HCT116 (cell line): ENCODE measurements at regions not wholly inside any gene's neighbourhood (a gene's known extent, or its start where the extent isn't known, plus 50 kb on each side); places are given as distances from the start of the nearest gene placed in this dataset.

ENCODE experiments used
- ATAC-seq: fragments of 200-7000 bp; cut with Tn5 transposase; 2 replicates; pipeline ENCODE4 v1.9.1; 2020; ENCODE audit warnings: mild to moderate bottlenecking, moderate library complexity
- BruUV-seq: library from RNA; stranded (reverse); fragments of 400-500 nt; replicated peaks from 2 replicates; lab custom pipeline; 2021; lab: Mats Ljungman, UMichigan
- CTCF ChIA-PET: fragments of 300-600 bp; sonication (Branson Sonifier 250); formaldehyde crosslinking; loops from one replicate; lab custom pipeline; 2021; ENCODE audit warnings: antibody characterized with exemption; lab: Charles Lee
- POLR2A ChIA-PET: fragments of 300-600, 350-600 bp; sonication (Branson Sonifier 250); formaldehyde crosslinking; loops from one replicate; lab custom pipeline; 2021; ENCODE audit warnings: antibody characterized with exemption; lab: Charles Lee
- RAD21 ChIA-PET, 2 experiments: fragments of 300-600 bp; sonication (Branson Sonifier 250); formaldehyde crosslinking; loops; one replicate each; lab custom pipeline; 2023; ENCODE audit warnings: low total read pairs in 2 of 2; ENCODE audit not compliant: uncharacterized antibody in 2 of 2, unreplicated experiment in 2 of 2, low non-redundant PET in 1 of 2; lab: Charles Lee
- DNase-seq: peaks from one replicate; pipeline ENCODE4 v3.0.0-alpha.2; 2010; ENCODE audit warnings: low read depth, low spot score
- H2AFZ ChIP-seq: fragments of 200-600 bp; shearing (Covaris generic), sonication (generic); 2 replicates; pipeline ENCODE4 v1.6.1; 2017; ENCODE audit warnings: low read depth, mixed run types, mixed read lengths, antibody characterized with exemption, low read length; ENCODE audit not compliant: poor library complexity, severe bottlenecking
- H3K27ac ChIP-seq: 2 replicates; pipeline ENCODE4 v1.5.1; 2012; ENCODE audit warnings: low read depth, low read length
- H3K27me3 ChIP-seq: fragments of 200-600 bp; sonication (generic); 2 replicates; pipeline ENCODE4 v1.6.1; 2016; ENCODE audit warnings: mixed run types, low read length, mixed read lengths; ENCODE audit not compliant: insufficient read depth
- H3K36me3 ChIP-seq, 2 experiments: fragments of 200-500 bp in 1 of 2; fragments of 200-600 bp in 1 of 2; sonication (Bioruptor generic) in 1 of 2; sonication (generic) in 1 of 2; 2 replicates each; pipeline versions ENCODE4 v1.5.1 to v1.6.1; 2014 to 2016; ENCODE audit warnings: low read length in 2 of 2, inconsistent platforms in 1 of 2, mixed read lengths in 1 of 2, mixed run types in 1 of 2; ENCODE audit not compliant: insufficient read depth in 2 of 2, control insufficient read depth in 1 of 2
- H3K4me1 ChIP-seq, 2 experiments: fragments of 200-600 bp in 1 of 2; sonication (generic) in 1 of 2; 2 replicates each; pipeline versions ENCODE4 v1.5.1 to v1.6.1; 2012 to 2017; ENCODE audit warnings: low read length in 2 of 2, inconsistent platforms in 1 of 2, mild to moderate bottlenecking in 1 of 2, mixed read lengths in 1 of 2, mixed run types in 1 of 2, moderate library complexity in 1 of 2; ENCODE audit not compliant: insufficient read depth in 2 of 2, control insufficient read depth in 1 of 2
- H3K4me2 ChIP-seq: fragments of 200-600 bp; sonication (generic); 2 replicates; pipeline ENCODE4 v1.6.1; 2017; ENCODE audit warnings: mixed run types, low read length, mixed read lengths
- H3K4me3 ChIP-seq, 2 experiments: fragments of 200-600 bp in 1 of 2; sonication (generic) in 1 of 2; replicated peaks in 1 of 2; 2 replicates each; pipeline ENCODE4 v1.5.1; 2011 to 2016; ENCODE audit warnings: low read length in 2 of 2, control low read depth in 1 of 2, low read depth in 1 of 2, mild to moderate bottlenecking in 1 of 2, mixed read lengths in 1 of 2, mixed run types in 1 of 2
- H3K79me2 ChIP-seq: fragments of 200-600 bp; sonication (generic); 2 replicates; pipeline ENCODE4 v1.6.1; 2017; ENCODE audit warnings: mild to moderate bottlenecking, mixed run types, low read length, moderate library complexity, mixed read lengths; ENCODE audit not compliant: insufficient read depth
- H3K9ac ChIP-seq: fragments of 200-600 bp; sonication (generic); 2 replicates; pipeline ENCODE4 v1.6.1; 2016; ENCODE audit warnings: low read length, mixed read lengths
- H3K9me2 ChIP-seq: fragments of 200-600 bp; sonication (generic), shearing (Covaris generic); 2 replicates; pipeline ENCODE4 v1.6.1; 2017; ENCODE audit warnings: mixed run types, mild to moderate bottlenecking, moderate library complexity; ENCODE audit not compliant: insufficient read depth
- H3K9me3 ChIP-seq, 2 experiments: fragments of 200-500 bp in 1 of 2; fragments of 200-600 bp in 1 of 2; sonication (Bioruptor generic) in 1 of 2; sonication (generic) in 1 of 2; 2 replicates each; pipeline ENCODE4 v1.6.1; 2014 to 2017; ENCODE audit warnings: low read length in 2 of 2, mixed read lengths in 2 of 2, inconsistent platforms in 1 of 2, low read depth in 1 of 2, mild to moderate bottlenecking in 1 of 2, mixed run types in 1 of 2, moderate library complexity in 1 of 2; ENCODE audit not compliant: control insufficient read depth in 1 of 2, insufficient read depth in 1 of 2
- H4K20me1 ChIP-seq: fragments of 200-600 bp; sonication (generic), shearing (Covaris generic); 2 replicates; pipeline ENCODE4 v1.6.1; 2017; ENCODE audit warnings: mixed run types, mild to moderate bottlenecking, moderate library complexity; ENCODE audit not compliant: insufficient read depth
- FOSL1 ChIP-seq: IDR thresholded peaks from 2 replicates; pipeline ENCODE4 v1.6.1; 2012; ENCODE audit warnings: low read depth
- POLR2AphosphoS5 ChIP-seq: IDR thresholded peaks from 2 replicates; pipeline ENCODE4 v1.6.1; 2011; ENCODE audit warnings: mild to moderate bottlenecking, low read depth, low read length, moderate library complexity
- ZBTB33 ChIP-seq: IDR thresholded peaks from 2 replicates; pipeline ENCODE4 v1.6.1; 2011; ENCODE audit warnings: mild to moderate bottlenecking, low read length, moderate library complexity; ENCODE audit not compliant: insufficient replicate concordance; ENCODE audit errors: extremely low read depth
- ZFX ChIP-seq: fragments of 450-650 bp; IDR thresholded peaks from 2 replicates; pipeline ENCODE4 v1.6.1; 2017
- ZNF274 ChIP-seq: fragments of 200-500 bp; sonication (Bioruptor generic); IDR thresholded peaks from 2 replicates; pipeline ENCODE4 v1.6.1; 2014; ENCODE audit warnings: mild to moderate bottlenecking, low read depth, low read length, inconsistent platforms
- intact Hi-C: fragments of 100-400 bp; cut with micrococcal nuclease; formaldehyde crosslinking; loops from 2 replicates; pipeline ENCODE4 v1.10.0; 2022
- TF ChIP-seq, protein P1 (sequence below), 3 experiments: fragments of 200-600 bp in 1 of 3; sonication (generic) in 1 of 3; IDR thresholded peaks in 2 of 3; conservative IDR thresholded peaks in 1 of 3; 2 replicates each; pipeline ENCODE4 v1.5.1; 2012 to 2017; ENCODE audit warnings: low read depth in 2 of 3, low read length in 2 of 3, antibody characterized with exemption in 1 of 3, borderline replicate concordance in 1 of 3, control low read depth in 1 of 3, mild to moderate bottlenecking in 1 of 3, mixed read lengths in 1 of 3, mixed run types in 1 of 3, moderate library complexity in 1 of 3; ENCODE audit not compliant: insufficient read depth in 1 of 3

- Histone ChIP-seq H3K9me2 (no peaks in the 10 kb centered on the region), H3K4me1 (no peaks in the 10 kb centered on the region), H3K27me3 (no peaks in the 10 kb centered on the region), H3K36me3 (no peaks in the 10 kb centered on the region), H3K9ac (no peak overlapping the region), H3K4me2 (no peak overlapping the region), H3K79me2 (no peaks in the 10 kb centered on the region), H3K9me3 (no peaks in the 10 kb centered on the region), H2AFZ (no peak overlapping the region), H3K4me3 (no peak overlapping the region), H3K27ac (no peak overlapping the region), H4K20me1 (no peaks in the 10 kb centered on the region)
- ChIA-PET POLR2A (no interaction called here), CTCF (no interaction called here), RAD21 (no interaction called here)
- intact Hi-C loops = no loop called here
- ATAC-seq (no peak), DNase-seq (no peak)
- TF ChIP-seq, protein P1, sequence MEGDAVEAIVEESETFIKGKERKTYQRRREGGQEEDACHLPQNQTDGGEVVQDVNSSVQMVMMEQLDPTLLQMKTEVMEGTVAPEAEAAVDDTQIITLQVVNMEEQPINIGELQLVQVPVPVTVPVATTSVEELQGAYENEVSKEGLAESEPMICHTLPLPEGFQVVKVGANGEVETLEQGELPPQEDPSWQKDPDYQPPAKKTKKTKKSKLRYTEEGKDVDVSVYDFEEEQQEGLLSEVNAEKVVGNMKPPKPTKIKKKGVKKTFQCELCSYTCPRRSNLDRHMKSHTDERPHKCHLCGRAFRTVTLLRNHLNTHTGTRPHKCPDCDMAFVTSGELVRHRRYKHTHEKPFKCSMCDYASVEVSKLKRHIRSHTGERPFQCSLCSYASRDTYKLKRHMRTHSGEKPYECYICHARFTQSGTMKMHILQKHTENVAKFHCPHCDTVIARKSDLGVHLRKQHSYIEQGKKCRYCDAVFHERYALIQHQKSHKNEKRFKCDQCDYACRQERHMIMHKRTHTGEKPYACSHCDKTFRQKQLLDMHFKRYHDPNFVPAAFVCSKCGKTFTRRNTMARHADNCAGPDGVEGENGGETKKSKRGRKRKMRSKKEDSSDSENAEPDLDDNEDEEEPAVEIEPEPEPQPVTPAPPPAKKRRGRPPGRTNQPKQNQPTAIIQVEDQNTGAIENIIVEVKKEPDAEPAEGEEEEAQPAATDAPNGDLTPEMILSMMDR (IDR thresholded peaks at IDR 0.05 in 2 of 3, conservative IDR thresholded peaks at IDR 0.05 in 1 of 3; ENCODE audit: borderline replicate concordance in 1 of 3, insufficient read depth in 1 of 3, low read depth in 2 of 3, low read length in 2 of 3) = no peak
- TF ChIP-seq ZFX (no peak), POLR2AphosphoS5 (no peak), ZNF274 (no peak), ZBTB33 (no peak), FOSL1 (no peak)
- no TSS peak for BruUV-seq
Observed at GRCh38 chr2:128643221-128644065, 324.8 kb upstream of the HS6ST1 start.
